MM.1S (cell line): ENCODE measurements at regions not wholly inside any gene's neighbourhood (a gene's known extent, or its start where the extent isn't known, plus 50 kb on each side); places are given as distances from the start of the nearest gene placed in this dataset.

Experiments used
- CTCF ChIP-seq: fragments of 300-600 bp; sonication (generic); IDR thresholded peaks from 2 replicates; pipeline ENCODE4 v1.5.1; 2016; ENCODE audit warnings: antibody characterized with exemption, low read length, mixed read lengths
- EZH2 ChIP-seq: fragments of 300-600 bp; sonication (generic); optimal IDR thresholded peaks from 2 replicates; pipeline ENCODE3; 2017; ENCODE audit warnings: low read depth, mild to moderate bottlenecking, antibody characterized with exemption, low read length, mixed read lengths
- EZH2phosphoT487 ChIP-seq: fragments of 300-600 bp; sonication (generic); IDR thresholded peaks from 2 replicates; pipeline ENCODE4 v1.6.1; 2018; ENCODE audit warnings: antibody characterized with exemption, low read length

- TF ChIP-seq CTCF (no peak), EZH2phosphoT487 (no peak), EZH2 (no peak)
Observed at GRCh38 chr1:224544346-224545110, 71.6 kb upstream of the CNIH3 start.
